HEK293 (cell line): ENCODE measurements at regions not wholly inside any gene's neighbourhood (a gene's known extent, or its start where the extent isn't known, plus 50 kb on each side); places are given as distances from the start of the nearest gene placed in this dataset.

Experiments used
- CTCF ChIA-PET: fragments of 350-600 bp; formaldehyde crosslinking; extraction: SDS; loops from one replicate; lab custom pipeline; 2021; ENCODE audit warnings: antibody characterized with exemption; lab: Yijun Ruan, JAX
- POLR2A ChIA-PET: fragments of 300-600 bp; formaldehyde crosslinking; extraction: SDS; loops from one replicate; lab custom pipeline; 2020; ENCODE audit warnings: antibody characterized with exemption, inconsistent platforms; lab: Yijun Ruan, JAX
- H3K27ac ChIP-seq: fragments of 200-500 bp; sonication (Bioruptor generic); 2 replicates; pipeline ENCODE4 v1.5.1; 2014; ENCODE audit warnings: low read depth, low read length, control low read depth, inconsistent platforms; ENCODE audit errors: extremely low read depth
- H3K36me3 ChIP-seq, 2 experiments: fragments of 200-500 bp in 1 of 2; sonication (Bioruptor generic) in 1 of 2; 1 replicate in 1 of 2; 2 replicates in 1 of 2; pipeline ENCODE4 v1.5.1; 2014 to 2017; ENCODE audit warnings: inconsistent platforms in 2 of 2, low read length in 2 of 2; ENCODE audit not compliant: control insufficient read depth in 2 of 2, insufficient read depth in 1 of 2
- H3K4me1 ChIP-seq: fragments of 200-500 bp; sonication (Bioruptor generic); 2 replicates; pipeline ENCODE4 v1.5.1; 2014; ENCODE audit warnings: mild to moderate bottlenecking, low read length, inconsistent platforms; ENCODE audit not compliant: control insufficient read depth, insufficient read depth
- H3K4me3 ChIP-seq: 2 replicates; pipeline ENCODE4 v1.5.1; 2011; ENCODE audit warnings: low read depth, mild to moderate bottlenecking, control low read depth, low read length, moderate library complexity
- H3K9me3 ChIP-seq: fragments of 200-500 bp; sonication (Bioruptor generic); 2 replicates; pipeline ENCODE4 v1.5.1; 2014; ENCODE audit warnings: low read depth, low read length, inconsistent platforms; ENCODE audit not compliant: control insufficient read depth, insufficient read depth
- ATF2 ChIP-seq: fragments of 450-650 bp; formaldehyde crosslinking; IDR thresholded peaks from 2 replicates; pipeline ENCODE4 v1.5.1; 2016; ENCODE audit warnings: missing biosample characterization, missing genetic modification characterization, low read depth
- IKZF3 ChIP-seq: fragments of 450-650 bp; IDR thresholded peaks from 2 replicates; pipeline ENCODE4 v1.5.0; 2018; ENCODE audit warnings: missing biosample characterization, mild to moderate bottlenecking, missing genetic modification characterization, moderate library complexity
- KLF17 ChIP-seq: fragments of 450-650 bp; formaldehyde crosslinking; IDR thresholded peaks from 2 replicates; pipeline ENCODE4 v1.5.1; 2016; ENCODE audit warnings: missing biosample characterization, missing genetic modification characterization
- KLF8 ChIP-seq: fragments of 450-650 bp; formaldehyde crosslinking; IDR thresholded peaks from 2 replicates; pipeline ENCODE4 v1.5.1; 2016; ENCODE audit warnings: missing biosample characterization, missing genetic modification characterization
- MZF1 ChIP-seq: fragments of 450-650 bp; formaldehyde crosslinking; IDR thresholded peaks from 2 replicates; pipeline ENCODE4 v1.5.1; 2017; ENCODE audit warnings: missing biosample characterization, missing genetic modification characterization, borderline replicate concordance
- PRDM1 ChIP-seq: fragments of 450-650 bp; formaldehyde crosslinking; IDR thresholded peaks from 2 replicates; pipeline ENCODE4; 2016; ENCODE audit warnings: missing biosample characterization, missing genetic modification characterization
- PRDM10 ChIP-seq: fragments of 450-650 bp; formaldehyde crosslinking; IDR thresholded peaks from 2 replicates; pipeline ENCODE4 v1.5.1; 2016; ENCODE audit warnings: missing biosample characterization, missing genetic modification characterization
- ZNF10 ChIP-seq: fragments of 450-650 bp; formaldehyde crosslinking; IDR thresholded peaks from 2 replicates; pipeline ENCODE4 v1.5.1; 2017; ENCODE audit warnings: missing biosample characterization, missing genetic modification characterization
- ZNF112 ChIP-seq: fragments of 450-650 bp; formaldehyde crosslinking; IDR thresholded peaks from 2 replicates; pipeline ENCODE4 v1.5.0; 2017; ENCODE audit warnings: missing biosample characterization, missing genetic modification characterization
- ZNF19 ChIP-seq: fragments of 450-650 bp; formaldehyde crosslinking; IDR thresholded peaks from 2 replicates; pipeline ENCODE4; 2016; ENCODE audit warnings: missing biosample characterization, missing genetic modification characterization, low read depth
- ZNF366 ChIP-seq: fragments of 450-650 bp; formaldehyde crosslinking; conservative IDR thresholded peaks from 2 replicates; pipeline ENCODE4 v1.5.1; 2016; ENCODE audit warnings: missing biosample characterization, missing genetic modification characterization
- ZNF423 ChIP-seq: fragments of 450-650 bp; formaldehyde crosslinking; IDR thresholded peaks from 2 replicates; pipeline ENCODE4 v1.5.1; 2016; ENCODE audit warnings: missing biosample characterization, missing genetic modification characterization
- ZNF473 ChIP-seq: fragments of 450-650 bp; formaldehyde crosslinking; IDR thresholded peaks from 2 replicates; pipeline ENCODE4 v1.5.1; 2017; ENCODE audit warnings: missing biosample characterization, missing genetic modification characterization
- ZNF529 ChIP-seq: fragments of 450-650 bp; formaldehyde crosslinking; IDR thresholded peaks from 2 replicates; pipeline ENCODE4 v1.5.1; 2017; ENCODE audit warnings: missing genetic modification characterization, missing biosample characterization; ENCODE audit not compliant: insufficient replicate concordance
- ZNF549 ChIP-seq: fragments of 450-650 bp; IDR thresholded peaks from 2 replicates; pipeline ENCODE4 v1.5.1; 2018; ENCODE audit warnings: missing biosample characterization, missing genetic modification characterization, mild to moderate bottlenecking, inconsistent platforms, moderate library complexity
- ZNF660 ChIP-seq: fragments of 450-650 bp; IDR thresholded peaks from 2 replicates; pipeline ENCODE4 v1.5.1; 2018; ENCODE audit warnings: missing biosample characterization, mild to moderate bottlenecking, missing genetic modification characterization
- ZNF76 ChIP-seq: fragments of 450-650 bp; formaldehyde crosslinking; IDR thresholded peaks from 2 replicates; pipeline ENCODE4; 2016; ENCODE audit warnings: low read depth, missing biosample characterization, missing genetic modification characterization, borderline replicate concordance
- TF ChIP-seq, protein P1 (sequence below): fragments of 450-650 bp; formaldehyde crosslinking; IDR thresholded peaks from 2 replicates; pipeline ENCODE4 v1.5.1; 2016; ENCODE audit warnings: missing biosample characterization, missing genetic modification characterization

DNA sequence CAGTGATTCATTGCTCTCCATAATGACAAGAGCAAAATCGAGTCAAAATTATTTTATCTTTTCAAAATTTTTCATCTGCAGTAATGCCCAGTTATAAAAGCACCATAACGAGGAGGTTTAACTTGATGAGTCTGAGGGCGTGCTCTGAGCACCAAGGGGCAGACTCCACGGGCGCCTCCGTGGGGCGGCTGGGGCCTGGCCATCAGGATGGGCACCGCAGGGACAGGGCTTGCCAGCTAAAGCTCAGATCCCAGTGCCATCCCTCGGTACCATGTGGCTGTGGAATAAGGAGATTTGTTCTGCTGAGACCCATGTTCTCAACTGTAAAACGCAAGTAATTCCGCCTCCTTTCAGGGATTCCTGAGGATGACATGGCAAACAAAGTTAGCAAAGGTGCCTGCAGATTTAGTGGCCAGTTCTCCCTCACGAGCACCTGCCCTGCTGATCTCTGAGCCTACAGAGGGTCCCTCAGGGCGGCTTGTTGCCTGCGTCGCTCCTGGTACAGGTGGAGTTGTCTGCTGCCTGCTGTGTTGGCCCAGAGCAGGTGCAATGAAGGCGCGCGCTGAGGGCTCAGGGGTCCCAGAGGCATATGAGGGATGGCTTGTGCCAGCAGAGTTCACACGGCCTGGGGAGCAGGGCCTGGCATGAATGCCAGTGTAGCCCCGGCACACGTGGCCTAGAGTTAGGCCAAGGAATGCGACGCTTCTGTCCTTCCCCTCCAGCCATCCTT is 584.4 kb downstream of the TCERG1L start:
- no peak overlapping the region for H3K27ac ChIP-seq
- TF ChIP-seq ZNF76 (no peak), KLF8 (no peak), ZNF10 (tag by site-specific recombination) (no peak), ZNF423 (no peak), PRDM1 (tag by site-specific recombination) (no peak), ZNF549 (tag by site-specific recombination) (no peak), ZNF366 (tag by site-specific recombination) (no peak), ZNF660 (tag by site-specific recombination) (no peak), PRDM10 (no peak), ZNF529 (tag by site-specific recombination) (no peak)
- TF ChIP-seq, protein P1, sequence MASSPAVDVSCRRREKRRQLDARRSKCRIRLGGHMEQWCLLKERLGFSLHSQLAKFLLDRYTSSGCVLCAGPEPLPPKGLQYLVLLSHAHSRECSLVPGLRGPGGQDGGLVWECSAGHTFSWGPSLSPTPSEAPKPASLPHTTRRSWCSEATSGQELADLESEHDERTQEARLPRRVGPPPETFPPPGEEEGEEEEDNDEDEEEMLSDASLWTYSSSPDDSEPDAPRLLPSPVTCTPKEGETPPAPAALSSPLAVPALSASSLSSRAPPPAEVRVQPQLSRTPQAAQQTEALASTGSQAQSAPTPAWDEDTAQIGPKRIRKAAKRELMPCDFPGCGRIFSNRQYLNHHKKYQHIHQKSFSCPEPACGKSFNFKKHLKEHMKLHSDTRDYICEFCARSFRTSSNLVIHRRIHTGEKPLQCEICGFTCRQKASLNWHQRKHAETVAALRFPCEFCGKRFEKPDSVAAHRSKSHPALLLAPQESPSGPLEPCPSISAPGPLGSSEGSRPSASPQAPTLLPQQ (tag by site-specific recombination): no peak
- TF ChIP-seq, all 188 proteins: peak for 0
- H3K4me1 ChIP-seq: no peaks in the 10 kb centered on the region
- H3K36me3 ChIP-seq: no peaks in the 10 kb centered on the region
- ChIA-PET CTCF (no interaction called here), POLR2A (no interaction called here)
- H3K9me3 ChIP-seq: no peaks in the 10 kb centered on the region
- H3K4me3 ChIP-seq: no peak overlapping the region

- H3K9me3 ChIP-seq: no peaks in the 10 kb centered on the region
- no peaks in the 10 kb centered on the region for H3K36me3 ChIP-seq
- no peak overlapping the region for H3K4me3 ChIP-seq
- ChIA-PET POLR2A (no interaction called here), CTCF (no interaction called here)
- H3K4me1 ChIP-seq: no peaks in the 10 kb centered on the region
- TF ChIP-seq IKZF3 (no peak), ZNF473 (tag by site-specific recombination) (no peak)
- H3K27ac ChIP-seq: no peak overlapping the region
These were observed 583.6 kb downstream of the TCERG1L start for GRCh38 chr10:130727766-130728490.

DNA sequence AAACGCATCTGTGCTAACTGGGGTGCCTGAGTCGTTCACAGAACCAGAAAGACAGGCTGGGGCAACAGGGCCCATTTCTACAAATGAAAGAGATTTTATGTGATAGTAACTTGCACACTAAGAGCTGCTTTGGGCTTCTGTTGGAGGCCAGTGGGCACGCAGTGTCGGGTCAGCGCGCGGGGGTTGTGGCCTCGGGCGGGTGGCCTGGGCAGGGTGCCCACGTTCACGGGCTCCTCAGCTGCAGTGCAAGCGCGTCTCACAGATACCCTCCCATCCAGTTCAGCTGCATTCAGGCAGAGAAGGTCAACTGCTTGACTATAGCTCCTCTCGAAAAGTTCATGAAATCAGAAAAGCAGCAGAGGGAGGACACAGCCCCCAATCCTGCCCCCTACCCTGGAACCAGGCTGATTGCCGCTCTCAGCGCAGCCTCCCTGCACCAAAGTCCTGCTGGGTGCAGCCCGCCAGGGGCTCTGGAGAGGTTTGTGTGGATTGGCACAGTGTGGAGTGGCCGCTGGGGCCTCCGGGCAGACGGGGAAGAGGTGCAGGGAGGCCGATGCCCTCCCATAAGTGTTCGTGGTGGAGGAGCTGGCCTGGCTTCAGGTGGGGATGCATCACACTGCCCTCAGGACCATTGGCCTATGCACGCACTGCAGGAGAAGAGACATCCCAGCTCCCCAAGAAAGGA is 582.8 kb downstream of the TCERG1L start:
- H3K36me3 ChIP-seq: no peaks in the 10 kb centered on the region
- POLR2A ChIA-PET: no interaction called here
- H3K9me3 ChIP-seq: no peaks in the 10 kb centered on the region
- H3K4me1 ChIP-seq: no peaks in the 10 kb centered on the region
- no peak overlapping the region for H3K4me3 ChIP-seq
- CTCF ChIA-PET: no interaction called here
- no peak overlapping the region for H3K27ac ChIP-seq
- TF ChIP-seq, protein P1 (tag by site-specific recombination): no peak
- no peak for TF ChIP-seq MZF1 (tag by site-specific recombination)
- no peak for TF ChIP-seq ZNF19 (tag by site-specific recombination)
- no peak for TF ChIP-seq KLF17 (tag by site-specific recombination)
- TF ChIP-seq ATF2 (tag by site-specific recombination): no peak
- TF ChIP-seq ZNF112: no peak
